Thyroid gland (tissue), 4 donors: ENCODE measurements at regions not wholly inside any gene's neighbourhood (a gene's known extent, or its start where the extent isn't known, plus 50 kb on each side); places are given as distances from the start of the nearest gene placed in this dataset.
A peak's percentile ranks its signal among the peaks of the same experiment; 100 is the strongest.

Experiments
- DNase-seq, 2 donors: peaks; one replicate each; pipeline ENCODE4 v3.0.0-alpha.2; 2019
- H3K27ac ChIP-seq, 3 donors: fragments of 200-600 bp; sonication (generic); 1 replicate in 2 of 3; 2 replicates in 1 of 3; pipeline ENCODE4 v1.5.1; 2016 to 2019; ENCODE audit warnings: mild to moderate bottlenecking in 1 of 3, moderate library complexity in 1 of 3
- H3K27me3 ChIP-seq: fragments of 200-600 bp; sonication (generic); one replicate; pipeline ENCODE4 v1.5.1; 2019
- H3K36me3 ChIP-seq, 2 donors: fragments of 200-600 bp; sonication (generic); one replicate each; pipeline ENCODE4 v1.5.1; 2016 to 2019
- H3K4me1 ChIP-seq, 2 donors: fragments of 200-600 bp; sonication (generic); one replicate each; pipeline ENCODE4 v1.5.1; 2017 to 2019
- H3K4me3 ChIP-seq, 3 donors: fragments of 200-600 bp; sonication (generic); replicated peaks in 1 of 3; 1 replicate in 2 of 3; 2 replicates in 1 of 3; pipeline ENCODE4 v1.5.1; 2016; ENCODE audit warnings: mild to moderate bottlenecking in 1 of 3
- H3K9me3 ChIP-seq: fragments of 200-600 bp; sonication (generic); one replicate; pipeline ENCODE4 v1.5.1; 2017
- CTCF ChIP-seq, 6 experiments: fragments of 200-600 bp in 3 of 6; fragments of 450-650 bp in 3 of 6; sonication (generic) in 3 of 6; IDR thresholded peaks; one replicate each; pipeline ENCODE4 v1.5.1; 2016 to 2019; ENCODE audit warnings: antibody characterized with exemption in 6 of 6, mild to moderate bottlenecking in 2 of 6, inconsistent platforms in 1 of 6, moderate library complexity in 1 of 6
- POLR2A ChIP-seq, 2 donors: fragments of 450-650 bp; IDR thresholded peaks; one replicate each; pipeline ENCODE4 v1.6.1; 2017; ENCODE audit warnings: antibody characterized with exemption in 2 of 2, mild to moderate bottlenecking in 2 of 2, moderate library complexity in 1 of 2
- WGBS, 2 donors: methylation state at CpG; one replicate each; pipeline ENCODE4 v1.1.5; 2017; 5-methylcytosine and 5-hydroxymethylcytosine counted together
- intact Hi-C: fragments of 100-400 bp; cut with DNase I; formaldehyde crosslinking; loops from one replicate; pipeline ENCODE4 v1.15.1; 2023

- Histone ChIP-seq H3K4me1 (no peaks in the 10 kb centered on the region), H3K9me3 (no peaks in the 10 kb centered on the region), H3K36me3 (no peaks in the 10 kb centered on the region), H3K27me3 (no peaks in the 10 kb centered on the region), H3K4me3 (no peak overlapping the region), H3K27ac (no peak overlapping the region)
- TF ChIP-seq CTCF (IDR thresholded peaks at IDR 0.05) (no peak), POLR2A (IDR thresholded peaks at IDR 0.05) (no peak)
- 94 to 98% methylated on average over 6 of the region's 6 CpGs for WGBS, 2 donors
- DNase-seq = no peak
- intact Hi-C loops = no loop called here
Measured at GRCh38 chr12:89020689-89021088, 331.6 kb downstream of the DUSP6 start.

- intact Hi-C loops = no loop called here
- DNase-seq = no peak
- no peaks in the 10 kb centered on the region for H3K27me3 ChIP-seq
Measured at GRCh38 chr12:89020121-89020480, 332.2 kb downstream of the DUSP6 start.

GRCh38 chr12:89019439-89020120 lies 332.7 kb downstream of the DUSP6 start:
- DNase-seq = peak; percentile 66 to 72
- 12 to 13% methylated on average over 14 of the region's 14 CpGs for WGBS, 2 donors
- H3K4me1 ChIP-seq = no peaks in the 10 kb centered on the region
- H3K27ac ChIP-seq = no peak overlapping the region
- no peak for TF ChIP-seq POLR2A (IDR thresholded peaks at IDR 0.05)
- TF ChIP-seq CTCF (IDR thresholded peaks at IDR 0.05) = peak in 5 of 6 experiments; percentile 68 to 82 (median 76)
- intact Hi-C loops = loop anchor here (5.0 kb wide), 1 partner anchor 508 kb away; the partner anchor contains the start of gene POC1B
- H3K36me3 ChIP-seq = no peaks in the 10 kb centered on the region
- H3K9me3 ChIP-seq = no peaks in the 10 kb centered on the region
- H3K4me3 ChIP-seq = no peak overlapping the region
- no peaks in the 10 kb centered on the region for H3K27me3 ChIP-seq

More at GRCh38 chr12:89020121-89020480, 332.2 kb downstream of the DUSP6 start:
- Histone ChIP-seq H3K27ac (no peak overlapping the region), H3K4me3 (no peak overlapping the region), H3K4me1 (no peaks in the 10 kb centered on the region), H3K36me3 (no peaks in the 10 kb centered on the region), H3K9me3 (no peaks in the 10 kb centered on the region)
- TF ChIP-seq POLR2A (IDR thresholded peaks at IDR 0.05) = no peak
- TF ChIP-seq CTCF (IDR thresholded peaks at IDR 0.05) = no peak

GRCh38 chr12:89016970-89017778 lies 335.1 kb downstream of the DUSP6 start:
- no peaks in the 10 kb centered on the region for H3K9me3 ChIP-seq
- no peaks in the 10 kb centered on the region for H3K27me3 ChIP-seq
- no peaks in the 10 kb centered on the region for H3K36me3 ChIP-seq
- DNase-seq = peak; percentile 6 to 14
- TF ChIP-seq POLR2A (IDR thresholded peaks at IDR 0.05) (no peak), CTCF (IDR thresholded peaks at IDR 0.05) (peak; percentile 30 to 71 (median 54))
- intact Hi-C loops = loop anchor here (5.0 kb wide), 1 partner anchor 510 kb away; the partner anchor contains the start of gene POC1B
- H3K4me3 ChIP-seq = no peak overlapping the region
- WGBS, 2 donors = 8 to 12% methylated on average over 21 of the region's 21 CpGs
- H3K27ac ChIP-seq = no peak overlapping the region
- H3K4me1 ChIP-seq = no peaks in the 10 kb centered on the region

GRCh38 chr12:89015419-89015818 lies 336.9 kb downstream of the DUSP6 start:
- Histone ChIP-seq H3K36me3 (no peaks in the 10 kb centered on the region), H3K4me3 (no peak overlapping the region), H3K27ac (no peak overlapping the region), H3K4me1 (no peaks in the 10 kb centered on the region), H3K27me3 (no peaks in the 10 kb centered on the region), H3K9me3 (no peaks in the 10 kb centered on the region)
- TF ChIP-seq CTCF (IDR thresholded peaks at IDR 0.05) (no peak), POLR2A (IDR thresholded peaks at IDR 0.05) (no peak)
- 78 to 93% methylated on average over 1 of the region's 1 CpG for WGBS, 2 donors
- DNase-seq = no peak
- intact Hi-C loops = loop anchor here (5.0 kb wide), 1 partner anchor 512 kb away; the partner anchor contains the start of gene POC1B
